ENCODE measurements at regions not wholly inside any gene's neighbourhood (a gene's known extent, or its start where the extent isn't known, plus 50 kb on each side); places are given as distances from the start of the nearest gene placed in this dataset.

GRCh38 chr4:31984872-31985271 is 1264.7 kb downstream of the PCDH7 start:
- no peak for DNase-seq (ENCODE audit: low spot score)
- intact Hi-C loops (cut with DNase I): no loop called here

- no peak for DNase-seq (ENCODE audit: low spot score)
- intact Hi-C loops (cut with DNase I): no loop called here
Measured at GRCh38 chr4:31995943-31996901, 1276.1 kb downstream of the PCDH7 start.

DNA sequence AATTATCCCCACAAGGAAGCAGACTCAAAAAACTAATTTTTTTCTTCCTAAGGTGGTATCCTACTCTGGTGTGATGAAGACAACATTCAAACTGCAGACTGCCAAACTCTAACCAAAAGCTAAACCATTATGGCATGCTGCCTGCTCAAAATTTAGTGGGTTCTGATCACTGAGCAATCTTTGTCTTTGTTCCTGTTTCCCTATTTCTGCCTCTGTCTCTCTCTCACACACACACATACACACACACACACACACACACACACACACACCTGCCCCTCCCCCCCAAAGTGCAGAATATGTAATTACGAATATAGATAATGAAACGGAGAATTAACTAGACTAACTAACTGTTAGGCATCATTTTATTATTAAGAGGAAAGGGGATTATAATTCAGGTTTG is 1278.6 kb downstream of the PCDH7 start:
- no peak for DNase-seq (ENCODE audit: low spot score)
- intact Hi-C loops (cut with DNase I): no loop called here

DNA sequence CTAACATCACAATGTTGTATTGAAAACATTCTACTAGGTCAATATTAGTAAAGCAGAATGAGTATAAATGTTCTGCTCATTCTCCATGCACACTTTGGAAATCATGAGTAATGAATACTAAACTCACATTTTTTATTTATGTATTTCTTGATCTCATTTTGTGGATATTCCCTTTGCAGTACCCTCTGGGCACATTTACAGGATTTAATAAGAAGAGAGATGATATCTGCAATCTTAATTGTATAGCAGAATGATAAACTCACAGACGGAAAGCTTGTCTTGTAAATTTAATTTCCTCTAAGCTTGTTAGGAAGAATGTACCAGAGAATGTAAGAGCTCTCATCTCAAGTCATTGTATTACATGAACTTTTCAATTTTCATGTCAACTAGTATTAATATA is 1279.7 kb downstream of the PCDH7 start:
- intact Hi-C loops (cut with DNase I): no loop called here
- DNase-seq (ENCODE audit: low spot score): no peak

DNA sequence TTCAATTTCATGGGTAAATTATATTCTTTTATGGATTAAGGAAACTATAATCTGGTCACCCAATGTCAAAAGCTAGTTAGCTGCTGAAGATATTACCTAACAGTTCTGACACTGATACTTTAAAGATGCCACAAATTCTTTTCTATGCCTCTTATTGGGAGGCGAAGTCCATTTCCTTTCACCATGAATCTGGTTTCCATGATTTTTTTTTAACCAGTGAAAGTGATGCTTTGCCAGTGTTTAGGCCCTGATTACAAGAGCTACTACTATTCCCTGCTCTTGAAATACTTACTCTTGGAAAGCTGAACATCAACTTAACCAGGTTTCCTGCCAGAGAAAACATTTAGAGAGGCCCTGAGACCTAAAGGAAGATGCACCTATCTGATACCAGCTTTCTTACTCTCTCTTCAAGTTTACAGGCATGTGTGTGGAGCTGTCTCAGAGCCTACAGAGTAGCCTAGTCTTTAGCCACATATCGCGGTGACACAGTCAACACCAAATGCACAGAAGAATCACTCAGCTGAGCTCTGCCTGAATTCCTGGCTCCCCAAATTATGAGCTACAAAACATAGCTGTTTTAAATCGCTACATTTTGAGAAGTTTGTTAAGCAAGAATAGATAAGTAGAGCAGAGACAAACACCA is 1280.8 kb downstream of the PCDH7 start:
- intact Hi-C loops (cut with DNase I): no loop called here
- no peak for DNase-seq (ENCODE audit: low spot score)

GRCh38 chr4:32002037-32002747 is 1282.0 kb downstream of the PCDH7 start:
- no peak for DNase-seq (ENCODE audit: low spot score)
- intact Hi-C loops (cut with DNase I): no loop called here

- intact Hi-C loops (cut with DNase I): no loop called here
- no peak for DNase-seq (ENCODE audit: low spot score)
Measured at GRCh38 chr4:32003548-32003947, 1283.4 kb downstream of the PCDH7 start.

- DNase-seq (ENCODE audit: low spot score): no peak
- intact Hi-C loops (cut with DNase I): no loop called here
Measured at GRCh38 chr4:32010221-32010620, 1290.1 kb downstream of the PCDH7 start.

DNA sequence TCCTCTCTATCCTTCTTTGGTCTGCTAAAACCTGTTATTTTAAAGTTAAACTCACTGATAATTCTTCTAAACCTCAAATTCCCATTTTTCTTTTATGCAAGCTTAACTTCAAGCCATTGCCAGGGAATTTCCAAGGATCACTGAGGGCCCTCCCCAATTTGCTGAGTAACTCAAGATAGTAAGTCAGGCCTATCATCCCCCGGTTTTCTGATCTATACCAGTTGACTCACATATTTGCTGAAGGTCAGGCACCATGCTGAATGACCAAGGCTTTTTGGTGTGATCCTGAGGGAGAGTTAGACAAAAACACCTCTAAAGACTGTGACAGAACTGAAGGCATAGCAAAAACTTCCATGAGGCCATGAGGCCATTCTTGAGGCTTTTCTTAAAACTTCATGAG is 1301.9 kb downstream of the PCDH7 start:
- DNase-seq (ENCODE audit: low spot score): no peak
- intact Hi-C loops (cut with DNase I): no loop called here

DNA sequence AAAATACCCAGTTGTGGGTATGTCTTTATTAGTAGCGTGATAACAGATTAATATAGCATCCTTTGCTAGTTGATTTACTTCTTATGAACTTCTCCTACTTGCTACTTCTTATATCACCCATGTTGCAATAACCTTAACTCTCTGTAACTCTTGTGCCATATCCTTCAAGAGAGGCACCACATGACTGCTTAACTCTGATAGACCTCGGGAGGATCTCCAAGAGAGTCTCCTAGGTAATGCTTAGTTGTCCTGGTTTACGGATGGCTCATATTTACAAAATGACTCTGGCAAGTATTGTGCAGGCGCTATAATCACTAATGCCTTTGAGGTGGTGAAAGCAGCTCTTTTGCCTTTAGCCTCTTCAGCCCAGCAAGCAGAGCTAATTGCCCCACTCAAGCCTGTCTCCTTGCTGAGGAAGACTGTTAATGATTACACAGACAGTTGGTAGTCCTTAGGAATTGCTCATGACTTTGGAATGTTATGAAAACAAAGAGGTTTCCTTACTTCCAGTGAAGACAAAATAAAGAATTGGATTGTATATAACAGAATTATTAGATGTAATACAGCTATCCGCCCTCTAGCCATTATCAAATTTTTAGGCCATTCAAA is 1305.8 kb downstream of the PCDH7 start:
- no peak for DNase-seq (ENCODE audit: low spot score)
- intact Hi-C loops (cut with DNase I): loop anchor here in 1 of 2 donors (2.0 kb wide), 1 partner anchor 43 kb away; no protein-coding TSS in a partner anchor

GRCh38 chr4:32030406-32030805 is 1310.2 kb downstream of the PCDH7 start:
- intact Hi-C loops (cut with DNase I): no loop called here
- DNase-seq (ENCODE audit: low spot score): no peak

DNA sequence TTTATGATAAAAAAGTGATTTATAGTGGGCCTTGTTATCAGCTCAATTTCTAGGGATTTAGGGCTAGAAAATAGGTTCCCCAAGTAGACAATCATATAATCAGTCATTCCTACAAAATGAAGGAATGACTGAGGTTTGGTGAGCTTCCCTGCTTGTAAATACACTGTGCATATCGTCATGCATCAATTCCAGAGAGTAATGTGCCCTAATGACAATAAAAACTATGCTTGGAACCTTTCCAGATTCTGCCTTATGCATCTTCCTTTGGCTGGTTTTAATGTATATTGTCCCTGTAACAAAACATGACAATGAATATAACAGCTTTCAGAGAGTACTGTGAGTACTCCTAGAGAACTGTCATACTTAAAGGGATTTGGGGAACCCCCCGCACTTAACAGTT is 1310.9 kb downstream of the PCDH7 start:
- intact Hi-C loops (cut with DNase I): no loop called here
- no peak for DNase-seq (ENCODE audit: low spot score)

- no peak for DNase-seq (ENCODE audit: low spot score)
- intact Hi-C loops (cut with DNase I): no loop called here
Measured at GRCh38 chr4:32032136-32032672, 1312.0 kb downstream of the PCDH7 start.

DNA sequence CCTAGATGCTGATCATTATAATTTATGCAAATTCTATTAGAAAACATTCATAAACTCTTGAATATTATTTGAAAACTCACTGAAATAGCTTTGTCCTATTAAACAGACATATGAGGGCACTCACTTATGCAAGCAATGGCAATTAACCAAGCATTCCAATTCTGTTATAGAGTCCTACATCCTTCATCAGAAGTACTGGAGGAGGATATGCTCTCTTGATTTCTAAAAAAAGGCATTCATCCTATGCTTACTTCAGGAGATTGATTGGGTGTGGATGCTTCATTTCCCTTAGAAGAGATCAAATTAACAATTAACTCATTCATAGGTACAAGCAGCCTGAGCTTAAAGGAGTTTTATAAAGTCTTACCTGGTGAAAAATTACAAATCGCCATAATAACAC is 1317.2 kb downstream of the PCDH7 start:
- intact Hi-C loops (cut with DNase I): no loop called here
- DNase-seq (ENCODE audit: low spot score): no peak

DNA sequence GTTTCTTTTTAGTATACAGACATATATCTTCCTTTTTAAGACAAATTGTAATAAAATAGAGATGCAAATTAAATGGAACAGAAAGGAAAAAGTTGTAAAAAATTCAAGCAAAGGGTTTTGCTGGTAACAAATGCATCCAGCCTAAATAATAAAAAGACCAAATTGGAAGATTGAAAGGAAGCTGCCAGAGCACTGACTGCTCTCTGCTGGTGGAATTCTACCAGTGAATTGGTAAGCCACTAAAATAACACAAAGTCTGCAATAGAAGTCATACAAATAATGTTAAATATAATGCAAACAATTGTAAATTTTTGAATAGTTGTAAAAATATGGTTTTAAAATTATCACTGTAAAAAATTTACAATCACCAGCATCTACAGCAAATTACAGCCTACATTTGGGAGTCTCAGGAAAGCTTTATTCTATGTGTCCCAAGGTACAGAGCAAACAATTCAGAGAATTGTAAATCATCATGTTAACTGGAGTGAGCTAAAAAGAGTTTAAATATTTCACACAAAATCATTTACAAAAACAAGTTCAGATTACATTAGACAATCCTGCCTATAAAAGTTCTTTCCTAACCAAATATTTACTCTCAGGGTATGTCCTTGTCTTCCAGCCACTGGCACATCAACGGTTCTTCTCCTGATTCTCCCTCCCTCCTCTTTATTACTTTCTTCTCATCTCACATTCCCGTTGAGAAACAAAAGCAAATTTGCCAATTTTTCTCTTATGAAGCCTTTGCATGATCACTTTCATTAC is 1322.5 kb downstream of the PCDH7 start:
- no peak for DNase-seq (ENCODE audit: low spot score)
- intact Hi-C loops (cut with DNase I): no loop called here

GRCh38 chr4:32043248-32043633 is 1323.1 kb downstream of the PCDH7 start:
- intact Hi-C loops (cut with DNase I): no loop called here
- DNase-seq (ENCODE audit: low spot score): no peak

DNA sequence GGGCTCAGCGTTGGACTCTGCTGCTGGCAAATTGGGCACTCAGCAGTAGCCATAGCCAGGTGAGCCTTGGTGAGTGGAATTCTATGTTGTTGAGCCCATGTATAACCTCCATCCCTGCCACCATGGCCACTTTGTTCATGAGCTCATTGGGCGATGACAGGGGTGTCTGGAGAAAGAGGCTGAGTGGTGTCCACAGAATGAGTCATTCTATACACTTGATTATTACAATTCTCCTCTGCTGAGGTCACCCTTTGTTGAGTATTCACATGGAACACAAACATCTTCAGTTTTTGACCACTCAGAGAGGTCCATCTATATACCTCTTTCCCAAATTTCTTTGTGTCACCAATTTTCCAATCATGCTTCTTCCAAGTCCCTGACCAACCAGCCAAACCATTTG is 1341.7 kb downstream of the PCDH7 start:
- no peak for DNase-seq (ENCODE audit: low spot score)

DNA sequence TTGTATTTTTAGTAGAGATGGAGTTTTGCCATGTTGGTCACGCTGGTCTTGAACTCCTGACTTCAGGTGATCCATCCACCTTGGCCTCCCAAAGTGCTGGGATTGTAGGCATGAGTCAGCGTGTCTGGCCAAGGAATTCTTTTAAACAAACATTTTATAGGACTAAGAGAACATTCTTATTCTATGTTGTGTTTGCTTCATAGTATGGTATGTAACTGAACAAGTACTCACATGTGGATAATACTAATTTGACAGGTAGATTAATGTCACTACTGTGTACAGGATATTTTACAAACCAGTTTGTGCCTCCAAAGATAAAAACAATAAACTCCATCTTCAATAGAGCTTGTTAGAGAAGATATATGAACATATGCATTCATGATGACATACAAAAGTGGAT is 1353.4 kb downstream of the PCDH7 start:
- no peak for DNase-seq (ENCODE audit: low spot score)
- intact Hi-C loops (cut with DNase I): no loop called here

More for the DNA sequence above, 1341.7 kb downstream of the PCDH7 start:
- intact Hi-C loops (cut with DNase I): no loop called here

GRCh38 chr4:32087211-32087610 is 1367.0 kb downstream of the PCDH7 start:
- DNase-seq (ENCODE audit: low spot score): no peak
- intact Hi-C loops (cut with DNase I): no loop called here
